GM21390 (cell line): ENCODE measurements at regions not wholly inside any gene's neighbourhood (a gene's known extent, or its start where the extent isn't known, plus 50 kb on each side); places are given as distances from the start of the nearest gene placed in this dataset.
"Not testable (repeated sequence)": the region's sequence is repeated elsewhere in the genome, so short reads cannot be mapped to it uniquely, and the experiment has no call there.

Experiments
- ATAC-seq: cut with Tn5 transposase; IDR thresholded peaks from one replicate; pipeline ENCODE4 v1.9.1; 2021; ENCODE audit not compliant: unreplicated experiment

DNA sequence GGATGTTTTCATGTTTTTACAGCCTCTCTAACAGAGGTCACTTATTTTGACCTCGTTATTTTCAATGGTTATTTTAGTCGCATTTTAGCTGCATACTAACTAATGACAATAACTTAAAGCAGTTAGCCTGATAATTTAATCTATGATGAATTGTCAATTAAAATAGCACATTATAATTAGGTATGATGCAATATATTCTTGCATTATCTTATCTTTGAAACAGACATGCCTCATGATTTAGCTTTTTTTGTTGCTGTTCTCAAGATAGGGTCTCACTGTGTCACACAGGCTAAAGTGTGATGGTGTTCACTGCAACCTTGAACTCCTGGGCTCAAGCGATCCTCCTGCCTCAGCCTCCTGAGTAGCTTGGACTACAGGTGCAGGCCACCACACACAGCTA is 126.4 kb downstream of the KBTBD2 start:
- no peak for ATAC-seq

DNA sequence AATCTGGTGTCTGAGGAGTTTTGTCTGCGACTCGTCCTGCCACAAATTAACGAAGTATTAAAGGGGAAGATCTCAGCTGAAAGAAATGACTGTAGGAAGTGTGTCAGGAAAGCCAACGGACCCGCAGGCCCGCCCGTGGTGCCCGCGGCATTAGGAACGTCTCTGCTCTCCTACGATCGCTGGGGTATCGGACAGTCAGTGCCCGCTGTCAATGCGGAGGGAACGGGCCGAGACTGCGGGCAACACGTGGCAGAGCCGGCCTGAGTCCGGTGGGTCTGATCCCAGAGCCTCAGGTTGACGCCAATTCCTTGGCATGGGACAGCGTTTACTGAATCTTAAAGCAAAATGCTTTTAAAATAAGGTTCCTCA is 128.7 kb downstream of the KBTBD2 start:
- no peak for ATAC-seq

DNA sequence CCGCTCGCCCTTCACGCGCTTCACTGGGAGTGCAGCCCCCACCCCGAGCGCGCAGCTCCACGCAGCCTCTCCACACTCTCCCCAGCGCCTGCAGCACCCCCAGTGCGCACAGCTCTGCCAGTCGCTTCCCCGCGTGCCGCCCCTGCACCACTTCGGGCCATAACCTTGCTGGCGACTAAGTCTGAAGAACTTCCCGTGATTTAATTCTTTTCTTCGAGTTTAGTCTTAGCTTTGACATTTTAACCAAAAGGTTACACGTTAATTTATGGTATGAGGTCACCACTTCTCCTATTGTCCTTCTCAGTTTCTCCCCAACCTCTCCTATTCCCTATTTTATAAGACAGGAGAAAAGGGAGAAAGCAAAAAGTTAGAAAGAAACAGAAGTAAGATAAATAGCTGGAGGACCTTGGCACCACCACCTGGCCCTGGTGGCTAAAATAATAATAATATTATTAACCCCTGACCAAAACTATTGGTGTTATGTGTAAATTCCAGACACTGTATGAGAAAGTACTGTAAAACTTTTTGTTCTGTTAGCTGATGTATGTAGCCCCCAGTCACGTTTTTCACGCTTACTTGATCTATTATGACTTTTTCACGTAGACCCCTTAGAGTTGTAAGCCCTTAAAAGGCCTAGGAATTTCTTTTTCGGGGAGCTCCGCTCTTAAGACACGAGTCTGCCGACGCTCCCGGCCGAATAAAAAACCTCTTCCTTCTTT is 129.2 kb downstream of the KBTBD2 start:
- not testable (repeated sequence) for ATAC-seq

DNA sequence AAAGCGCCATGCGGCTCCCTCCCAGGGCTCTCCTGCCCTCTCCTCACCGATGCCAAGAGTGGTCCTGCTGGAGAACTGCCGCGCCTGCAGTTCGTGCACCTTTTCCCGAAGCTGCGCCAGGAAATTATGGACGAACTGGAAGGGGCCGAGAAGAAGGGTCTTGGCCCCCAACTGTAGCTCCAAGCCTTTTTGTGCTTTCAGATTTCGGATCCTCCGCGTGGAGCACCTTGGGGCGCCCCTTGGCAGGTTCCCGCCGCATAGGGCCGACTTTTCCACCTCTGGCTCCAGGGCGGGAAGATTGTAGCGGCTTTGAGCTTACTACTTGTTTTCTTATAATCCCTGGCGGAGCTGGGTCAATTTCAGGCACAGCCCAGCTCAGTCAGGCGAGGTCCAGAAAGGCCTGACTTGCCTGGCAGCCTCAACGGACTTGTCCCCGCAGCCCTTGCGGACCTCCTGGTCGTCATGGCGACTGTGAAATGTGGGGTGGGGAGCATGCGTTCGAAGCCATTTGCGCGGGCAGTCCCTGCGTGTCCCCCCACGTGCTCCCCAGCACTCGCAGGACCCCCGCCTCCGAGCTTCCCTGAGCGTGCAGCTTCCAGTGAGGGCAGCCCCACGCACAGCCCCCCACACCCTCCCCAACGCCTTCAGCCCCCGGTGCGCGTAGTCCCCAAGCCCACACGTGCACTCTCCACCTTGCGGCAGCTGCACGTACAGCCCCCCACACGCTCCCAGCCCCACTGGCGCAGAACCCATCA is 129.9 kb downstream of the KBTBD2 start:
- ATAC-seq, result no peak

DNA sequence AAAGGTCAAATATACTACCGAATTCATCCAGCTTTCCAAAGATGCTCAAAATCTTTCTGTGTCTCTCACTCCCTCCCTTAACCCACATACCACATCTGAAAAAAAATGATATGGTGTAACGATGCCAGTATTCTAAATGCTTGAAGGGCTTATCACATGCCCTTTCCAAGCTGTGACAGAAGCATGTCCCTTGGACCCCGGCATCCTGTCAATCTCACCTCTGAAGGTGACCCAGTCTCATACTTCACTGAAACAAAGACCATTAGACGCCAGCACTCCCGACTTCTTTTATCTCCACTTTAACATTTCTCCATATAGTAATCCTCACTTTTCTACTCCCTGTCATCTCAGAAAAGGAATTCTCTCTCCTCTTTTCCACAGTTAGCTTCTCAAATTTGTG is 130.8 kb downstream of the KBTBD2 start:
- not testable (repeated sequence) for ATAC-seq

DNA sequence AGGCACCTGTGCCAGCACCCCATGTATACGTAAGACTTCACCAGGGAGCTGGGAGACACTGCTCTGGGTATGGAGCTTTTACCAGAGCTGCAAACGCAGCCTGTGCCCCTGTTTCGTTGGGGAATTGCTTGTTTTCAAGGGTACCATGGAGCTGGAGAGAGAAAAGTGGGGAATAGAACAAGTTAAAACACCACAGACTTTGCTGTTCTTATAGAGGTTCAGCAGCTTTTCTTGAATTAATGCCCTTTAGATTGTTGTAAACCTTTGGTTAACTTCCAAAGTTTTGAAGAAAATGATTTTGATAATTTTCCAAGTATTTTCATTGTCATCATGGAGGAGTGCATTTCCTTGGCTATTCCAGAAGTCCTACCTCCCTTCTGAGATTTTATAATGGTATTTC is 131.7 kb downstream of the KBTBD2 start:
- not testable (repeated sequence) for ATAC-seq

DNA sequence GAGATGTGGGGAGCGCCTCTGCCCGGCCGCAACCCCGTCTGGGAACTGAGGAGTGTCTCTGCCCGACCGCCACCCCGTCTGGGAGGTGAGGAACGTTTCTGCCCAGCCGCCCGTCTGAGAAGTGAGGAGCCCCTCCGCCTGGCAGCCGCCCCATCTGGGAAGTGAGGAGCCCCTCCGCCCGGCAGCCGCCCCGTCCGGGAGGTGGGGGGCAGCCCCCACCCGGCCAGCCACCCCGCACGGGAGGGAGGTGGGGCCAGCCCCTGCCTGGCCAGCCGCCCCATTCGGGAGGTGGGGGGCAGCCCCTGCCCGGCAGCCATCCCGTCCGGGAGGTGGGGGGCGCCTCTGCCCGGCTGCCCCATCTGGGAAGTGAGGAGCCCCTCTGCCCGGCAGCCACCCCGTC is 137.7 kb downstream of the KBTBD2 start:
- ATAC-seq, result not testable (repeated sequence)

DNA sequence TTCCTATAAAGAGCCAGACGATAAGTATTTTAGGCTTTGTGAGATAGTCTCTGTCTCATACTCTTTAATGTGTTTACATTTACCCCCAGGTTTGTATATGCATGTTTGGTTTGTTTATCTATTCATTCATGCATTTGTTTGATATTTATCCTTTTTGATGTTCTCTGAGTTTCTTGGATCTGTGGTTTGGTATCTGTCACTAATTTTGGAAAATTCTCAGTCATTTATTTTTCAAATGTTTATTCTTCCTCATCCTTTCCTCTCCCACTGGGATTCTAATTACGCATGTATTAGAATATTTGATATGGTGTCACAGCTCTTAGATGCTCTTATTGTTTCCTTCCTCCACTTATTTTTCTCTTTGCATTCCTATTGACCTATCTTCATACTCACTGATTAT is 143.2 kb downstream of the KBTBD2 start:
- ATAC-seq, result not testable (repeated sequence)

DNA sequence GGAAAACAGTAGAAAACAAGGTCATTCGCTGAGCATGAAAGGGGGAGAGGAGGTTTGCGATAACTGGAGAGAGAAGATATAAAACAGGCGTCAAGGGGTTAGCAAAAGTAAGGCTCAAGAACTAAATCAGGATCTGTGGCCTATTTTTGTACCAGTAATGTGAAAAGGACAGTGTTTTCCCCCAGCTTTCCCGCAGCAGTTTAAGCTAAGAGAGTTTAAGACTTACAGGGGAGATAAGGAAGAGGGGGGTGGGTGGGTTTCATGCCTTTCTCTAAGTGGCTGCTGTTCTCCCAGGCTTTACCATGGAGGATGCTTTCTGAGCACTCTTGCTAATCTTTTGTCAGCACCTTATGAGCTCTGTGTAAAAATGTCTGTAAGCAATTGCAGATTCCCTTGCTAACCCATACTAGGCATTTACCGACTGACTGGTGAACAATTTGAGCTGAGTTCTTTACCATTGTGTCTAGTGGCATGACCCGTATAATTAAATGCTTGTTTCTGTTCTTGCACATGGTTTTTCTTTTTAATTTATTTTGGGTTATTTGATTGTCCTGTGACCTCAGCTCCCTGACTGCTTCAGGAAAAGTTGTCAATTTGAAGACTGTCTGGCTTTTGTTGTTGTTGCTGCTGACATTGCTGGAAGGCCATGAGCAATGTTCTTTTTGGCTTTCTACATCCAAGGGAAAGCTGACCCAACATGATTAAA is 144.0 kb downstream of the KBTBD2 start:
- not testable (repeated sequence) for ATAC-seq

DNA sequence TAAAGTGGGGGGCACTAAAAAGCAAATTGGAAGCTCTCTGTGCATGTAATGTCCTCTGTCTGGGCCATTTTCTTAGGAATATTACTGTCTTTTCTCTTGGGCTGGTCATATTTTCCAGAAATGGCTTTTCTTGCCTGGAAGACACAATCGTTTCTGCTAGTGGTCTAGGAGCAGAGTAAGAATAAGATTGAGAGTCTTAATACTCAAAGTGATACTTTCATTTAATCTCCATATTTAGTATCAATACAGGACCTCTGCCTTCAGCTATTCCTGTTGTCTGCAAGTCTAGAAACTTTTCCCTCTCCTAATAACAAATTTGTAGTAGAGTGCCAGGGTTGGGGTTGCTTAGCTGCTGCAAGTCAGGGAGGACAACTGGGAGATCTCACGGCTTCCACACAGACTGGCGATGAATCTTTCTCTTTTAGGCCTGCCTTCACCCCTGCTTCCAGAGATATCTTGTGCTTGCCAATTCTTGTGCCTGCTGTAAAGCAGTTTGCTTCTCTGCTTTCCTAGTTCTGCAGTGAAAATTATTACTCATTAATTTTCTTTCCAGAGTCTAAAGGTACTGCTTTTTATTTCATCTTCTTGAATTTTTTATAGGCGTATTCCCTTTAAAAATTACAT is 149.6 kb downstream of the KBTBD2 start:
- not testable (repeated sequence) for ATAC-seq

DNA sequence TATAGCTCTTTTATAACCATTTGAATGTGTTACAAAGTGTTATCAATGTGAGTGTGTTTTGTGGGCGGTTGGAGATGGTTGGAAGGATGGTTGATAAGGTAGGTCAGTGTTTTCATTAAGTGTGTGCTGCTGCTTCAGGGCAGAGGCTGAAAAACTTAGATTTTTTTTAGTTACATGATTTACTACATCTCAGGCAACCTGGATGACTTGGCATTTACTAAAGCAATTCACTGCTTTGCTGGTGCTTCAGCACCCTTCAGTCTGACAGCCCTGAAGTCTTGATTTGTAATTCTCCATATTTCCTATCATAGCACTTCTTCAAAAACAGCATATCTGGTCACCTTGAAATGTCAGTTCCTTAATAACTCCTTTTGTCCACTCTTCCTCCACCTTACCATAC is 151.8 kb downstream of the KBTBD2 start:
- ATAC-seq, result not testable (repeated sequence)

DNA sequence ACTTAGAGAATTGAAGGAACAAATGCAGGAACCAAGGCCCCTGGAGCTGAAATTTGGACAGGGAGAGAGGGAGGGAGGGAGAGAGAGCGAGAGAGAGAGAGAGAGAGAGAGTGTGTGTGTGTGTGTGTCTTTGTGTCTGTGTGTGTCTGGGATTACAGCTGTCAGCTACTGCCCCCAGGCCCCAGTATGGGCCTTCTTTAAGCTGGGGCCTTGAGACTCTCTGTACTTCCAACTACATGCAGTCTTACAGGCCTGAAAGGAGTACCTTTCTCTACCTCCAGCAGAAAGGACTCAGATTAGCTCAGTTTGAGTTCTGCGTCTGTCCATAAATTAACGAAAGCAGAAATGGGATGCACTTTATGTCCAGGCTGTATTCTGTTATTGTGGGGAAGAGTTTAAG is 153.2 kb downstream of the KBTBD2 start:
- ATAC-seq, result not testable (repeated sequence)

DNA sequence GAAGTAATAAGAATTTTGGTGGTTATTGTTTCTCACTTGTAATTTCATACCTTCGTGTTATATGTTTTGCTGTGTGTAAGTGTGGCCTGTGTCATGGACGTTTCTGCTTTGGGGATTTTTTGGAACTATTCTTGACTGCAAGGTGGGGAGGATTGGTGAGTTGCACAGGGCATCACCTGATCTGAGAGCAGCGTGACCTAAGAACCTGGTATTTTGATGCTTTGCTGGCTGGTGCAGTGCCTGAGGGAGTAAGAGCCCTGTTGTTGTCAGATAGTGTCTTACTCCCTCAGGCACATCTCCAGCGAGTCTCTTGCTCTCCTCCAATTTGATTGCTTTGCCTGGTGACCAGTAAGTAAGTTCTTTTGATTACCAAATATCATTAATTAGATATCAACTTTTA is 158.8 kb downstream of the KBTBD2 start:
- ATAC-seq, result not testable (repeated sequence)

DNA sequence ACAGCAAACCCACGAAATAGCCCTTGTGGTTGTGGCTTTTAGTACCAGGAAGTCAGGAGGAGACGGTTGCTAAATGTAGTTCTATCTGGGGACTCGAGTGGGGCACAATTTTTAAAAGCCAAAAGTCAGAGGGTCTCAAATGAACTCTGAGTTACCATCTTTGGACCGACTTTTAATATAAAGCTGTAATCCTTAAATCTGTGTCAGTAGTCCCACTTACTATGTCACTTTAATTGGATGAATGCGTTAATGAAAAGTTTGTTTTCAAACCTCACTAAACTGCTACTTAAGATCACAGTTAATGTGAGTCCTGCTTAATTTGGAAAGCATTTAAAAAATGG is 162.3 kb downstream of the KBTBD2 start:
- ATAC-seq, result not testable (repeated sequence)

DNA sequence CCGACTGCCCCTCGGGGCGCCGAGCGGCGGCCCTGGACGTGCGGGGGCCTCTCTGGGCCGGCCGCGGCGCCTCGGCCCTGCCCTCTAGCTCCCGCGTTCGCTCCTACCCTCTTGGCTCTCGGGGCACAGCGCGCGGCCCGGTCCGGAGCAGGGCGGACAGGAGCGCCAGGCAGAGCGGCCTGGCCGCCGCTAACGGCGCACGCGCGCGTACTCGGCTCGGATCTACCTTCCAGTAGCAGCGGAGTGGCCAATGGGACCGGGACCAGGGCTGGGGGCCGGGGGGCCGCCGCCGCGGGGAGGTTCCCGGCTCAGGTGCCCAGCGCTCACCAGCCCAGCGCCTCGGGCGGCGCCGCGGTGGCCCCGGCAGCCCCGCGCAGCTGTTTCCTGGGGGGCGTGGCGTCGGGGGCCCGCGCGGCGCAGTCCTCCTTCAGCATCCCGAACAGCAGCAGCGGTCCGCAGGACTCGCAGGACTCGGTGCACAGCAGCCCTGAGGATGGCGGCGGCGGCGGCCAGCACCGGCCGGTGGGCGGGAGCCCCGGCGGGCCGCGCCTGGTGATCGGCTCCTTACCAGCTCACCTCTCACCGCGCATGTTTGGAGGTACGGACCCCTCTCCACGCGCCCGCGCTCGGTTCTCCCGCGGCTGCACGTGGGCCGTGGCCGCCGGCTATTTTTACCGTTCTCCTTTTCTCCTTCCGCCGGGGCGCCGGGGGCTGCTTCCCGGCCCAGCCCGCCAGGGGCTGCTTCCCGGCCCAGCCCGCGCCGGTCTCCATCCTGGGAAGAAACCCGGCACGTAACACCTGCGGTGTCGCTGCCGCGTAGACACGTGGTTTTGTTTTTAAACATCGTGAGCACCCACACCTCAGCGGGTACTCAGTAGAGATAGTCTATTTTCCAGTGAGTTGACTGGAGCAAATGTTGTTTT is 162.9 kb downstream of the KBTBD2 start:
- ATAC-seq, result peak; percentile 63

DNA sequence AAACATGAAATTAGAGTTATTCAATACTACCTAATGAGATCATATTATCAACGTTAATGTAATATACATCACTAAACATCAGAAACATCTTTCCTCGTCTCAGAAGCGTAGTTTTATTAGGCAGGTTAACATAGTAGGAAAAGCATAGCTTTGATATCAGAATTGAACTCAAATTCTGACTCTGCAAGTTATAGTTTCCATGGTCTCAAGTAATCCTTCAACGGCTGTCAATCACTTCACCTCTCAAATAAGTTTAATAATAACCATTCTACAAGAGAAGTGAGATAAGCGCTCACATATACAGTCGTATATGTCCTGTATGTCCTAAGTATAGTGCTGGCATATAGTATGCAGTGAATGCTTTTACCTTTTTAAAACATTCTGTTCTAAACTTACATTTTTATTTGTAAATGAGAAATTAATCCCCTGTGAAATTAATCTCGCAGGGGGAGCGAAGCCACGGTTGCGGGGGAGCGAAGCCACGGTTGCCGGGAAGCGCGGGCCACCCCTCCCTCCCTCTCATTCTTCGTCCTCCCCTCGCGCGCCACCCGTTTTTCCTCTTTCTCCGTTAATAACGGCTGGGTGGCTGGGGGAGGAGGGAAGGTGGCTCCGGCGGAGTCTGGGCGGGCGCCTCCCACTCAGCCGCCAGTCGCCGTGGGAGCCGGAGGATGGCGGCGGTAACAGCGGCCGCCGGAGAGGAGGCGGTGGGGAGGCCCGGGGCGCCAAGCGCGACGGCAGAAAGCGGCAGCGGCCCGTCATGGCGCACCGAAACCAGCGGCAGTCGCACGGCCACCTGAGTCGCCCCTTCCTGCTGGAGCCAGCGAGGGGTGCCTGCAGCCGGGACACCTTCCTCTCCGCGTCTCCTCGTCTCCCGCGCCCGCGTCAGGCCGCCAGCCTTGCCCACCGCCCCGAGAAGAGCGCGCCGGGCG is 163.8 kb downstream of the KBTBD2 start:
- peak; percentile 67 for ATAC-seq

DNA sequence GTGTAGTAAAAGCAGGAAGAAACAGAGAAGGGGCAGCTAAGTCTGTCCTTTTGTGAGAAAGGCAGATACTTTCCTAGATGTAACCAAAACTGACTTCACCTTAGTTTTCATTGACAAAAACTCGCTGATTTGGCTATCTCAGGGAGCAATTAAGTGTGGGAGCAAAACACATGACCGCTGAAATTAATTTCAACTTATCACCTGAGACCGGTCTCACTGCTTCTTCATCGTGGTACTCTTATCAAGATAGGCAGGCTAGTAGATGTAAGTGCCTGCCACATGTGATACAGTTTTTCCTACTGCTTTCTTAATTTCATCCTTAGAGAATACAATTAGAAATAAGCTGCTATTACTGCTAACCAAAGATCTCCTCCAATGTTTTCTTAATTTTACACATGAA is 168.7 kb downstream of the KBTBD2 start:
- not testable (repeated sequence) for ATAC-seq

DNA sequence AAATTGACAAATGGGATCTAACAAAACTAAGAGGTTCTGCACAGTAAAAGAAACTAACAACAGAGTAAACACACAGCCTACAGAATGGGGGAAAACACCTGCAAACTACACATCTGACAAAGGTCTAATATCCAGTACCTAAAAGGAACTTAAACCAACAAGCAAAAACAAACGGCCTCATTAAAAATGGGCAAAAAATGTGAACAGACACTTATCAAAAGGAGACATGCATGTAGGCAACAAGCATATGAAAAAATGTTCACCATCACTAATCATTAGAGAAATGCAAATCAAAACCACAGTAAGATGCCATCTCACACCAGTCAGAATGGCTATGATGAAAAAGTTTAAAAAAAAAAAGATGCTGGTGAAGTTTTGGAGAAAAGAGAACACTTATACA is 197.4 kb downstream of the KBTBD2 start:
- no peak for ATAC-seq
